GM12874 (cell line): ENCODE measurements at regions not wholly inside any gene's neighbourhood (a gene's known extent, or its start where the extent isn't known, plus 50 kb on each side); places are given as distances from the start of the nearest gene placed in this dataset.
A peak's percentile ranks its signal among the peaks of the same experiment; 100 is the strongest.

ENCODE experiments used
- CTCF ChIP-seq: IDR thresholded peaks from 2 replicates; pipeline ENCODE4 v1.5.1; 2011; ENCODE audit warnings: low read depth, mild to moderate bottlenecking, control low read depth, low read length, moderate library complexity; ENCODE audit not compliant: insufficient read depth

DNA sequence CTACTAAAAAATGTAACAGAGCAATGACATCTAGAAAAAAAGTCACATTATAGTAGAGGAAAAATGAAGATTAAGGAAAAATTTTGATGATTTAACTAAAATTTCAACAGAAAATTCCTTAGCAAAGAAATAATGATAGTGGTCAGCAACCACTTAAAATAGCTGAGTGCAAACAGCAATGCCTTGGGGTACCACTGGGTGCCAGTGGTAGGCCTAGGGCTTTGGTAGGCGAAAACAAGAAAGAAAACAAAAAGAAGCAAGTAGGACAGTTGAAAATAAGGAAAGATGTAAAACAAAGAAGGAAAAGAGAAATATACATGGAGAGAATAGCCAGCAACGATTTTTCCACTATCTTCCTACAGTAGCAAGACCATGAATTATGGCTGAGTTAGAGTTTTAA, 313.5 kb upstream of the IRS4 start:
- TF ChIP-seq CTCF = peak; percentile 29; the same call in 1 of the 2 replicates

DNA sequence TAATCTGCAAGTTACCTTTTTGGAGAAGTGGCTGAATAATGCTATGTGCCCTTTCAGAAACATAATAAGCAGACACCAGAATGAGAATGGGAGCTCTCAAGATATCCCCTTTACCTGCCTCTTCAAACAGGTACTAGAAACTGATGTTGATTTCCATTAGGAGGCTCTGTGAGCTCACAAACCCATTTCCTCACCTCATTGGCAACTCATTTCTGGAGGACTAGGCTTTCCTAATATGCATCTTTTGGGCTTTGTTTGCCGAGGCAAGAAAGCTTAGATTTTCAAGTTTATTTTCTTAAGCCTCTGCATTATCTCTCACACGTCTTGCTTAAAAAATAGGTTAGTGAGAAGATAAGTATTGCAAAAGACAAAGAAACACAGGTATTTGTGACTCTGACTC, 313.1 kb upstream of the IRS4 start:
- no peak for TF ChIP-seq CTCF

- no peak for TF ChIP-seq CTCF
Observed at GRCh38 chrX:109040057-109040456, 303.7 kb upstream of the IRS4 start.

GRCh38 chrX:109036624-109037023, 300.3 kb upstream of the IRS4 start:
- no peak for TF ChIP-seq CTCF

GRCh38 chrX:108993909-108994308, 257.5 kb upstream of the IRS4 start:
- no peak for TF ChIP-seq CTCF

DNA sequence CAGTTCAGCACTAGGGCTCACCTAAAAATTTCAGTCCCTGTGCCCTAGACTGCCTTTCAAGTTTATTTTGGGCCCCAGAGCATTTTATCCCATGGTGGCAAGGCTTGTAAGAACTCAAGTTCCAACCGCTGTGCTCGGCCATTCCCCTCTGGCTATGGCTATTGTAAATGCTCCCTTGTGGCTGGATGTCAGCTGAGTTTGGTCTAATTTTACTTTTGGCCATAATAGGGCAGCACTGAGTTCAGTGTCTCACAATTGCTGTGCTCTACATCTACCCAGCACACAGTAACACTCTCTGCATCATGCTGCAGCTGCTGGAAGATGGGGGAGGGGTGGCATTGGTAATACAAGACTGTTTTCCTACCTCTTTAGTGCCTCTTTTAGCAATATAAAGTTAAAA, 210.8 kb upstream of the IRS4 start:
- no peak for TF ChIP-seq CTCF

GRCh38 chrX:108946531-108946930, 210.2 kb upstream of the IRS4 start:
- no peak for TF ChIP-seq CTCF
